Cardiac fibroblast (primary cell): ENCODE measurements at regions not wholly inside any gene's neighbourhood (a gene's known extent, or its start where the extent isn't known, plus 50 kb on each side); places are given as distances from the start of the nearest gene placed in this dataset.
A peak's percentile ranks its signal among the peaks of the same experiment; 100 is the strongest.

Source experiments
- DNase-seq, 2 donors: peaks; one replicate each; pipeline versions ENCODE4 v3.0.0 to v3.0.0-alpha.2; 2010; ENCODE audit warnings: low read depth in 2 of 2
- H3K4me3 ChIP-seq, 2 donors: replicated peaks in 1 of 2; 1 replicate in 1 of 2; 2 replicates in 1 of 2; pipeline ENCODE4 v1.5.1; 2011; ENCODE audit warnings: low read depth in 2 of 2, low read length in 2 of 2, mild to moderate bottlenecking in 2 of 2, moderate library complexity in 1 of 2
- CTCF ChIP-seq: IDR thresholded peaks from one replicate; pipeline ENCODE4 v1.5.1; 2011; ENCODE audit warnings: low read depth, mild to moderate bottlenecking, low read length, inconsistent platforms

- H3K4me3 ChIP-seq = no peak overlapping the region
- no peak for TF ChIP-seq CTCF
- DNase-seq = no peak
These were observed 450.5 kb downstream of the KLF12 start for GRCh38 chr13:73683746-73684145.

- DNase-seq = no peak
- H3K4me3 ChIP-seq = no peak overlapping the region
- no peak for TF ChIP-seq CTCF
These were observed 452.4 kb downstream of the KLF12 start for GRCh38 chr13:73681779-73682178.

GRCh38 chr13:73681015-73681414 is 453.2 kb downstream of the KLF12 start:
- H3K4me3 ChIP-seq = no peak overlapping the region
- DNase-seq = no peak
- no peak for TF ChIP-seq CTCF

- peak; percentile 74 to 92 for DNase-seq
- no peak overlapping the region for H3K4me3 ChIP-seq
- no peak for TF ChIP-seq CTCF
These were observed 457.1 kb downstream of the KLF12 start for GRCh38 chr13:73677048-73677601.

- DNase-seq = no peak
- TF ChIP-seq CTCF = no peak
- no peak overlapping the region for H3K4me3 ChIP-seq
These were observed 457.6 kb downstream of the KLF12 start for GRCh38 chr13:73676550-73677047.

- H3K4me3 ChIP-seq = no peak overlapping the region
- DNase-seq = no peak
- TF ChIP-seq CTCF = no peak
These were observed 458.4 kb downstream of the KLF12 start for GRCh38 chr13:73675821-73676220.

- no peak overlapping the region for H3K4me3 ChIP-seq
- no peak for TF ChIP-seq CTCF
- DNase-seq = no peak
These were observed 459.6 kb downstream of the KLF12 start for GRCh38 chr13:73674570-73674969.
